OCI-LY1 (cell line): ENCODE measurements at regions not wholly inside any gene's neighbourhood (a gene's known extent, or its start where the extent isn't known, plus 50 kb on each side); places are given as distances from the start of the nearest gene placed in this dataset.

Experiments
- EZH2 ChIP-seq: fragments of 200-600 bp; sonication (generic), shearing (Covaris generic); IDR thresholded peaks from 2 replicates; pipeline ENCODE4 v1.8.0; 2017; ENCODE audit warnings: borderline replicate concordance, mixed run types, mild to moderate bottlenecking, antibody characterized with exemption, low read length, moderate library complexity, mixed read lengths
- TF ChIP-seq, protein P1 (sequence below): fragments of 200-600 bp; sonication (generic), shearing (Covaris generic); IDR thresholded peaks from 2 replicates; pipeline ENCODE4 v1.5.1; 2017; ENCODE audit warnings: mild to moderate bottlenecking, antibody characterized with exemption, low read length, moderate library complexity, mixed read lengths

GRCh38 chr13:65387743-65388347 lies 1842.3 kb downstream of the PCDH9 start:
- TF ChIP-seq EZH2 = no peak
- TF ChIP-seq, protein P1, sequence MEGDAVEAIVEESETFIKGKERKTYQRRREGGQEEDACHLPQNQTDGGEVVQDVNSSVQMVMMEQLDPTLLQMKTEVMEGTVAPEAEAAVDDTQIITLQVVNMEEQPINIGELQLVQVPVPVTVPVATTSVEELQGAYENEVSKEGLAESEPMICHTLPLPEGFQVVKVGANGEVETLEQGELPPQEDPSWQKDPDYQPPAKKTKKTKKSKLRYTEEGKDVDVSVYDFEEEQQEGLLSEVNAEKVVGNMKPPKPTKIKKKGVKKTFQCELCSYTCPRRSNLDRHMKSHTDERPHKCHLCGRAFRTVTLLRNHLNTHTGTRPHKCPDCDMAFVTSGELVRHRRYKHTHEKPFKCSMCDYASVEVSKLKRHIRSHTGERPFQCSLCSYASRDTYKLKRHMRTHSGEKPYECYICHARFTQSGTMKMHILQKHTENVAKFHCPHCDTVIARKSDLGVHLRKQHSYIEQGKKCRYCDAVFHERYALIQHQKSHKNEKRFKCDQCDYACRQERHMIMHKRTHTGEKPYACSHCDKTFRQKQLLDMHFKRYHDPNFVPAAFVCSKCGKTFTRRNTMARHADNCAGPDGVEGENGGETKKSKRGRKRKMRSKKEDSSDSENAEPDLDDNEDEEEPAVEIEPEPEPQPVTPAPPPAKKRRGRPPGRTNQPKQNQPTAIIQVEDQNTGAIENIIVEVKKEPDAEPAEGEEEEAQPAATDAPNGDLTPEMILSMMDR = no peak
